SIG-M5 (cell line): ENCODE measurements at regions not wholly inside any gene's neighbourhood (a gene's known extent, or its start where the extent isn't known, plus 50 kb on each side); places are given as distances from the start of the nearest gene placed in this dataset.

Source experiments
- DNase-seq: peaks from one replicate; lab custom pipeline; 2025; lab: John Stamatoyannopoulos, UW

DNA sequence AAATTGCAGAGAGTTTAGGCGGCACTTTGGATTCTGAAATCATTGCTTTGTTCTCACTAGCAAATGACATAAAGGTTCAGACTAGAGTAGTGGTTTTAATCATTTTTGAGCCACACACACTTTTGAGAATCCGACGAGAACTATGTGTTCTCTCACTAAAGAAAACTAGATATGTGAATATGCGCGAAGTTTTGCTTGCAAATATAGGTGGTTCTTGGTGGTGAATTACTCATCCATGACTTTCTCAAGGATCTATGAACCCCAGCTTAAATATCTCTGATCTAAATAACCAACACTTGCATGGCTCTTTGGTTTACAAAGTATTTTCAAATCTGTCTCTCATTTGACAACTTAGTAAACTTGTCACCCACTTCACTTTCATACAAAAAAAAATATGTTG, 54.8 kb downstream of the NOG start:
- no peak for DNase-seq

- DNase-seq: no peak
Observed at GRCh38 chr17:56648806-56649205, 55.3 kb downstream of the NOG start.

- DNase-seq: no peak
Observed at GRCh38 chr17:56652628-56653027, 59.1 kb downstream of the NOG start.

DNA sequence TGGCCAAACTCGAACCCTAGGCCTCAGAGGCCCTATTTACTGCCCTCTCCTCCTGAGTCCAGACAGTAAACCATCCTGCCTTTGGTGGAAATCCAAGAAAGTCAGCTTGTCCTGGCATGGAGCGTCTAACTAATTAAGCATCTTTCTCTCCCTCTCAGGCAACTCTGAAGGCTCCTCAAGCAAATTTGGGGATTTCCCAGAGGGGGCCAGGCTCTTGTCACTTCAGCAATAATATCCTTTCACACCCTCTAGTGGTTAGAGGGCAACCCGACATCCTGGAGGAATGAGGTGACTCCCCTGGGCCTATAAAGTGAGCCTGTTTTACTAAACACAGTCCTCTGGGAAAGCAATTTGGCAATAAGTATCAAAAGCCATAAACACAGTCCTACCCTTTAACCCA, 60.4 kb downstream of the NOG start:
- no peak for DNase-seq

- no peak for DNase-seq
Observed at GRCh38 chr17:56656701-56657327, 63.3 kb downstream of the NOG start.

DNA sequence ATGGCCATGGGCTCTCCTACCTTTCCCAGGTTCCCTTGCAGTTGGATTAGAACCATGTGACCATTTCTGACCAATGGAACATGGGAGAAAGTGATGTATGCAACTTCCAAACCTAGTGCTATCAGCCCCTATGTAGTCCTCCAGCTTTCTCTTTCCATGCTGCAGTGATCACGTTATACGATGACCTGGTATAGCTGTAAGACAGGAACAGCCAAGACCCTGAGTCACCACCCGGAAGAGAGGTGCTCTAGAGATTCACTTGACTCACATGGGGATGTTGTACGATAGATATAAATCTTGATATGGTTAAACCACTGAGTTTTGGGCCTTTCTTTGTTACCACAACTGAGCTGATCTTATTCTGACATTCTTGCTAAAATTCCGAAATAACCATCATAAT, 65.1 kb downstream of the NOG start:
- DNase-seq: no peak

DNA sequence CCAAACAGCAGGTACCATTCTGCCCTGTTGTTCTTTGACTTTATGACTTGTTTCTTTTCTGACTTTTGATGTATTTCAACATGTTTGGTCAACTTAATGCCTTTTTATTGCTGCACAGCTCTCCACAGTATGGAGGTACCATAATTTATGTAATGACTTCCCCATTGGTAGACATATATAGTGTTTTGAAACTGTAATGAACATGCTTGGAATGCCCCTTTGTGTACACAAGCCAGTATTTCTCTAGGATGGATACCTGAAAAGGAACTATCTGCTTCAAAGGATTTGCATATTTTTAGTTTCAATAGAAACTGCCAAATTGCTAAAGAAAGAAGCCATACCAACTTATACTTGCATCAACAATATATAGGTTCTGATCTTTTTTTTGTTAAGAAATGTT, 66.1 kb downstream of the NOG start:
- DNase-seq: no peak

DNA sequence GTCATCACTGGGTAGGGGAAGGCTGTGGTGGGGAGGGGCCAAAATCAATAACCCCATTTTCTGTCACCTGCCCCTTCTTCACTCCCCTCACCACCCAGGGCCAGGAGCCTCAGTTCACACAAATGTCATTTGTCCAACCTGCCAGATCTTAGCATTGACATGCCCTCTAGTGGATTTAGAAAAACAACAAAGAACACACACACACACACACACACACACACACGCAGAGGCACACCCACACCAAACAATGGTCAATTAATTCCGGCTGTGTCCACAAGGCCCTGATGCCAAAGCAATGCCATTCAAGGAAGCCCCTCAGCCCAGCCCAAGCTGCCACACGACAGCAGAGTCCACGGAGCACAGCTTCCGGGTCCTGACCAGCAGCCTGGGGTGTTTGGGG, 68.4 kb downstream of the NOG start:
- DNase-seq: no peak

DNA sequence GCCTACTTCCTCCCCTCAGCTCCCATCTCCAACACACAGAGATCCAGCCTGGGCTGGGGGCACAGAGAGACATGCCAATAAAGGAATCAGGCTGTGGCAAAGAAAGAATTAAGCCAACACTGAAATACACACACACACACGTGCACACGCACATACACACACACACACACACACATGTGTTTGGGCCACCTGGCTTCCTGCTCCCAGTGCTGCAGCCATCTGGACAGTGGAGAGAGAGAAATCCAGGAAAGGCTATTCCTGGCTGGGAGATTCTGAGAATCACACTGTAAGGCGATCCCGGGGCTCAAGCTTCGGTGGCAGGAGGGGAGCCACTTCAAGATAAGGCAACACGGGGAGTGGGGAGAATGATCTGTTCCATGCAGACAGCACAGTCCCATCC, 72.4 kb downstream of the NOG start:
- DNase-seq: no peak

DNA sequence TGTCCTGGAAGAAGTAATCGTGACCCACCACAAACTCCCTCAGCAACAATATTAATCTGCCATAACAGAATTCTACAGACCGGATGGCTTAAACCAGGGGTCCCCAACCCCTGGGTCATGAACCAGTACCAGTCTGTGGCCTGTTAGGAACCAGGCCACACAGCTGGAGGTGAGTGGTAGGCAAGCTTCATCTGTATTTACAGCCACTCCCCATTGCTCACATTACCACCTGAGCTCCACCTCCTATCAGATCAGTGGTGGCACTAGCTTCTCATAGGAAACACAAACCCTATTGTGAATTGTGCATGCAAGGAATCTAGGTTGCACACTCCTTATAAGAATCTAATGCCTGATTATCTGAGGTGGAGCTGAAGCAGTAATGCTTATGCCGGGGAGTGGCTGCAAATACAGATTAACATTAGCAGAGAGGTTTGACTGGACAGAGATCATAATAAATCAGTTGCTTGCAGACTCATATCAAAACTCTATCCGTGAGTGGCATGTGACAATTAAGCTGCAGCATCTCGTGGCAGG, 74.5 kb downstream of the NOG start:
- no peak for DNase-seq

DNA sequence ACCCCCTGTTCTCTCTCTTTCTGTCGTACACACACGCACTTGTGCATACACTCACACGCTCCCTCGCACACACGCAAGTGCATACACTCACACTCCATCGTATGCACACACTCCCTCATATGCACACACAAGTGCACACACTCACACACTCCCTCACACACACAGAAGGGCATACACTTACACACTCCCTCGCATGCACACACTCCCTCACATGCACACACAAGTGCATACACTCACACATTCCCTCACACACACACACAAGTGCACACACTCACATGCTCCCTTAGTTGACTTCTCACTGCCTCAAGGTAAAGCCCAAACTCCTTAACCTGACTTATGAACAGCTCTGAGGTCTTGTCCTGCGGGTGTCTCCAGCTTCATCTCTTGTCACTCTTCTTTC, 78.7 kb downstream of the NOG start:
- DNase-seq: no peak

DNA sequence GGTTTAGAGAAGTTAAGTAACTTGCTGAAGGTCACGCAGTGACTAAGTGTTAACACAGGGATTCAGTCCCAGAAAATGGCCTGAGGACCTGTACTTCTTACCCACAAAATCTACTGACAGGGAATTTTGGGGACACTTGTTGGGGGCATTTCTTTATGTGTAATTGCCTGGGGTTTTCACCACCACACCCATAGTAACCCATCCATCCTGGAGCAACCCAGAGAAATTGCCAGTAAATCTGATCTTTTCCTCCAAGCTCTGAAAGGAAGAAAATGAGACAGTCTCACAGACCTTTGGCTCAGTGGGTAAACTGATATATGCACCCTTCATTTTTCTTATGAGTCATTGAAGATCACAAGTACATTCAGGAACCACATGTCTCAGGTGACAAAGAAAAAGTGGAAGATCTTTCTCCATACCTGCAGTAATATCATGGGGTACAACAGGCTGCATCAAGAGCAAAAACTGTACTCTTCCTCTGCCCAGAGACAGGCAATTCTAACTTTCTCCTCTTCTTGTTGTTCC, 81.0 kb downstream of the NOG start:
- no peak for DNase-seq

- DNase-seq: no peak
Observed at GRCh38 chr17:56675876-56676660, 82.6 kb downstream of the NOG start.

GRCh38 chr17:56676810-56677209, 83.3 kb downstream of the NOG start:
- no peak for DNase-seq

DNA sequence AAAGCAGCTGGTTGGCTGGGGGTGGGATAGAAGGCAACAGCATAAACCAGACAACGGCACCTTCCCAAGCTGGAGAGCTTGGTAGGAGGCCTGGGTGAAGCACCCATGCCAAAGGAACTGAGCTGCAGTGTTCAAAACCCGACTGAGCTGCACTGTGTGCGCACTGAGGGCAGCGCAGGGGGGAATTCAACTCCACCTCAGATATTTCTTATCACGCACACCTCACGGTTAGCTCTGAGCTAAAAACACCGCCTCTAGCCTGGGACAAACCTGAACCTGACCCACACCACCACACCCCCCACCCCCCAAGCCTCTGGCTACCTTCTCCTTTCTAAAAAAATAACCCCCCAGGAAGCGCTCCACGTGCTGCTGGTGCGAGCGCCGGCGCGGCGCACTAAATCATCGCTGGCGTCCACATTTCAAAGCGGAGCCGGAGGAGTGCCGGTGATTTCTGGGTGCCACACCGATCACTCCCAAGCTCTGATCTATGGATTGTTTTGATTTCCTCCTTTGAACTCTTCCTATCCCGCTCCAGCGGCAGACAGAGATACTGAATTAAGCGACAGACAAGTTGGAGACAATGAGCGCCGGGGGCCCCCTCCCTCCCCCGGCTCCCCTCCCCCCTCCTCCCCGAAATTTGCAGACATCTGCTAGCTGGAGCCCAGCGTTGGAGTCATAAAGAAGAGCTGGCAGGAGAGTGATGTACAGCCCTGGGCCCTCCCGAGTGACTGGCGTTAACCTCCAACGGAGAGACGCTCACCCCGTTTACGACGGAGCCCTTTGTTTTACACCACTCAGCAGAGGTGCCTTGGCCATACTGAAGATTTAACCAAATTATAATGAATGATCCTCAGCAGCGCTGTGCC, 85.0 kb downstream of the NOG start:
- no peak for DNase-seq

DNA sequence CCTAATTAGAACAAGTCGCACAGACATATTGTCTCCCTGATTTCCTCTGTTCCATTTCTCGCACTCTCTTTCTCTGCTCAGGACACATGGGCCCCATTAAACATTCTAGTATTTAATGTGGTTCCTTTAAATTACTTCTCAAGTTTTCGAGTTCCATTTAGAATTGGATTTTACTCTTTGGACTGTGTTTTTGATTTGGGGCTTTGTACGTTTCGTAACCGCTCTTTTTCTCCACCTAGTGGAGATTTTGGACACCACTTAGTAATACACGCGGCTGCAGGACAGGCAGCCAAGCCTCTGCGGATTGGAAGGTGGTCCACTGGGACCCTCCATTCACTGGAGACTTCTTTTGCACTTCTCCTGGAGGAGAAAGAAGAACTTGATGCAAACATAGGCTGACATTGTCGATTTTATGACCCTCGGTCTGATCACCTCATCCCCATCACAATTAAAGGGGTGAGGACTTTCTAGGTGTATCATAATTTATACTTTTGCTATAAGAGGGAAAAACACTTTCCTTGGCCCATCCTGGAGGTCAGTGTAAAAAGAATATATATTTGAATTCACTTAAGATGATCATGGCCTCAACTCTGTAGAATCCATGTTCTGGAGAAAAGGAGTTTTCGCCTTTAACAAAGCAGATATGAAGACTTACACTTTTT, 85.7 kb downstream of the NOG start:
- DNase-seq: no peak

DNA sequence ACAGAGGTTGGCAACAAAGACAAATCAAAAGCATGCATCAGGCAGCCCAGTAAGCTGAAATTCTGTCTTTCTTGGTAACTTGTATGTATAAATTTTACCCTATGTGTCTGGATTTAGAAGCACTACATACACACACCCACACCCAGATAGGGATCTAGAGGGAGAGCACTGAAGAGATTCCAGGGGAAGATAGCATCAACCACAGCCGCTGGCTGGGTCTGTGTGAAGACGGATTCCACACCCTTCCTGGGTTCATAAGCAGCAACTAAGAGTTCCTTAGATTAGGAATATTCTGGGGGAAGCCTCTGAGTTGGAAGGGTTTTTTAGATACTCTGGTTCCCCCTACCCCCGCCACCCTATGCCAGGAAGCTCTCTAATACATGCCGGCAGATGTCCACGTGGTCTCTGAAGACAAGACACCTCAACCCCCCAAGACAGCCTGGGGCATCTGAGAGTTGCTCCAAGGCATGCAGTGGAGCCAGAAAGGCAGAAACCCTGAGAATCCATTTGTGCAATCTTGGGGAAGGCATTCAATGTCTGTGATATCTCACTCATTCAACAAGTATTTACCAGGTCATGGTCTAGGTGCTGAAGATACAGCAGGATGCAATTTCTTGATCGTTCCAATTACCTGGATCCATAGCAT, 86.4 kb downstream of the NOG start:
- no peak for DNase-seq

- DNase-seq: no peak
Observed at GRCh38 chr17:56680676-56681075, 87.2 kb downstream of the NOG start.

GRCh38 chr17:56681561-56682266, 88.2 kb downstream of the NOG start:
- no peak for DNase-seq

GRCh38 chr17:56688151-56688550, 94.7 kb downstream of the NOG start:
- DNase-seq: no peak
